GM19438 (cell line): ENCODE measurements at regions not wholly inside any gene's neighbourhood (a gene's known extent, or its start where the extent isn't known, plus 50 kb on each side); places are given as distances from the start of the nearest gene placed in this dataset.
"Not testable (repeated sequence)": the region's sequence is repeated elsewhere in the genome, so short reads cannot be mapped to it uniquely, and the experiment has no call there.

ENCODE experiments used
- ATAC-seq: cut with Tn5 transposase; IDR thresholded peaks from one replicate; pipeline ENCODE4 v1.9.1; 2021; ENCODE audit warnings: low read depth; ENCODE audit not compliant: unreplicated experiment

- no peak for ATAC-seq
Observed at GRCh38 chr18:66013969-66014368, 263.2 kb downstream of the CDH7 start.

GRCh38 chr18:66011916-66012315, 261.1 kb downstream of the CDH7 start:
- no peak for ATAC-seq

GRCh38 chr18:66005831-66006588, 255.2 kb downstream of the CDH7 start:
- no peak for ATAC-seq

GRCh38 chr18:65998971-65999700, 248.3 kb downstream of the CDH7 start:
- not testable (repeated sequence) for ATAC-seq

- ATAC-seq: no peak
Observed at GRCh38 chr18:65995206-65995605, 244.4 kb downstream of the CDH7 start.

- no peak for ATAC-seq
Observed at GRCh38 chr18:65994302-65994701, 243.5 kb downstream of the CDH7 start.

GRCh38 chr18:65990944-65991708, 240.3 kb downstream of the CDH7 start:
- no peak for ATAC-seq

GRCh38 chr18:65990174-65990690, 239.4 kb downstream of the CDH7 start:
- no peak for ATAC-seq

- no peak for ATAC-seq
Observed at GRCh38 chr18:65988972-65989371, 238.2 kb downstream of the CDH7 start.

- no peak for ATAC-seq
Observed at GRCh38 chr18:65988386-65988785, 237.6 kb downstream of the CDH7 start.

- ATAC-seq: no peak
Observed at GRCh38 chr18:65983750-65984149, 232.9 kb downstream of the CDH7 start.

GRCh38 chr18:65975536-65975935, 224.7 kb downstream of the CDH7 start:
- ATAC-seq: no peak

GRCh38 chr18:65974758-65975157, 223.9 kb downstream of the CDH7 start:
- no peak for ATAC-seq

GRCh38 chr18:65968239-65969004, 217.6 kb downstream of the CDH7 start:
- no peak for ATAC-seq

GRCh38 chr18:65955747-65956146, 204.9 kb downstream of the CDH7 start:
- ATAC-seq: no peak

GRCh38 chr18:65954372-65954771, 203.6 kb downstream of the CDH7 start:
- no peak for ATAC-seq

GRCh38 chr18:65946777-65947176, 196.0 kb downstream of the CDH7 start:
- no peak for ATAC-seq

GRCh38 chr18:65943268-65943667, 192.5 kb downstream of the CDH7 start:
- ATAC-seq: no peak

GRCh38 chr18:65942854-65943253, 192.0 kb downstream of the CDH7 start:
- no peak for ATAC-seq

GRCh38 chr18:65942104-65942503, 191.3 kb downstream of the CDH7 start:
- no peak for ATAC-seq
